Stimulated activated CD4-positive, alpha-beta T cell treated with anti-CD3 and anti-CD28 coated beads, Interleukin-1b, Interleukin-23, amount 100 ng/mL, for 48 hours (primary cell): ENCODE measurements at regions not wholly inside any gene's neighbourhood (a gene's known extent, or its start where the extent isn't known, plus 50 kb on each side); places are given as distances from the start of the nearest gene placed in this dataset.

Experiments
- DNase-seq: peaks from one replicate; pipeline ENCODE4 v3.0.0-alpha.2; 2020

DNA sequence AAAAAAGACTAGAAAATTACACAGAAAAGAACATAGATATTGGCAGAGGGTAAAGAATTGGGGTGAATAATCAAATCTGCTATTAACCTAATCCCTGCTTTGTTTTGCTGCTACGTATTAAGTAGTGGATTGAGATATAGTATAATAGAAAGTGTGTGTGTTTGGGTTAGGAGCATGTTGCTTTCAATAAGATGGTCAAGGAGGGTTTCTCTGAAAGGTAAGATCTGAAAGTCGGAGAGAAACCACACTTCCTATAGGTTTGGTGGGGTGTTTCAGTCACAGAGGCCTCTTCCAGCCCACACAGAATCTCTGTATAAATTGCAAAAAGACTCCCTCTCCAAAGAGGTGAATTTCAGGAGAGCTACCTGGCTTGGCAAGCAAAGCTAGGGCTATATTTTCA is 345.7 kb upstream of the SATB1 start:
- no peak for DNase-seq

- DNase-seq, result no peak
Measured at GRCh38 chr3:18767756-18768303, 342.7 kb upstream of the SATB1 start.

GRCh38 chr3:18766974-18767373 is 341.8 kb upstream of the SATB1 start:
- no peak for DNase-seq

GRCh38 chr3:18765662-18766061 is 340.5 kb upstream of the SATB1 start:
- no peak for DNase-seq

DNA sequence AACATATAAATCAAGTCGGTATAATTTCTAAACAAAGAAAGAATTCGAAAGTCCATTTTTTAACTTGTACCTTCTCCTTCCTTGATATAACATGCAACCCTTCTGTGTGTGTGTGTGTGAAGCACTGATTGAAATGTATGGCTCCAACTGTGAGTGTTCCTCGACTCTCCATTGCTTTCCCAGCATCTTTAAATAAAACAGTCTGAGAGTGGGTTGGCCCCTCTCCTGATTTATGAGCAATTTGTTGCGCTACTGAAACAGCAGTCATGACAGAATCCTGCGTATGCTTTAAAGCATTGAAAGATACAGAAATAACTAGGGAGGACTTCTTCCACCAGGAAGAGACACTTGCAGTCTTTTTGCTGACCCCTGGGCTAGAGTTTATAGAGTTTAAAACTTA is 340.0 kb upstream of the SATB1 start:
- no peak for DNase-seq

- DNase-seq, result no peak
Measured at GRCh38 chr3:18761530-18761929, 336.4 kb upstream of the SATB1 start.

DNA sequence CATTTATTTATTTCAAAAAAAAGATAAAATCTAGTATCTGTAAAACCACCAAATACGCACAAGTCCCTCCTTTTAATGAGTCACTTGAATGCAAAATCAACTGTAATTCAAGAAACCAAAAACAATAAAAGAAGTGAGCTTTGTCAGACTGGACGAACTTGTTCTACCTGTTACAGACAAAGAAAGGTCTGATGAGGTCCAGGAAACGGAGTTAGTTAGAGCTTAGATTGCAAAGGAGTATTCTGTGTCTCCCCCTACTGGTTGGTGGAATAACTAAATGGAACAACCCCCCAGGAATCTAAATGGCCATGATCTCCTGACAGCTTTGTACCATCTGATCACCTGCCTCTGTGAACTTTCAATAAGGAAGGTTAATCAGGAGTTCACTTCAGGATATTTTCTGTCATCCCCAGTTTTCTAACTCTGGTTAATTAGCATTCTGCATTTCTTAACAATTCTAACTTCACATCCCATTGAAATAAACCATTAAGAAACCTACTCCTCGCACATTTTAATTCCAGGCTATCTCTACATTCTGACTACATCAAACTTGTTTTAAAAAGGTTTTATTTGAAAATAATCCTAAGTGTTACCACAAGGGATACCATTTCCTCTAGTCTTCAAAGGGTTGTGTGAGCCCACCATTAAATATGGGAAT is 333.0 kb upstream of the SATB1 start:
- no peak for DNase-seq

GRCh38 chr3:18757476-18757875 is 332.3 kb upstream of the SATB1 start:
- DNase-seq, result no peak

- DNase-seq, result no peak
Measured at GRCh38 chr3:18752273-18752934, 327.3 kb upstream of the SATB1 start.

DNA sequence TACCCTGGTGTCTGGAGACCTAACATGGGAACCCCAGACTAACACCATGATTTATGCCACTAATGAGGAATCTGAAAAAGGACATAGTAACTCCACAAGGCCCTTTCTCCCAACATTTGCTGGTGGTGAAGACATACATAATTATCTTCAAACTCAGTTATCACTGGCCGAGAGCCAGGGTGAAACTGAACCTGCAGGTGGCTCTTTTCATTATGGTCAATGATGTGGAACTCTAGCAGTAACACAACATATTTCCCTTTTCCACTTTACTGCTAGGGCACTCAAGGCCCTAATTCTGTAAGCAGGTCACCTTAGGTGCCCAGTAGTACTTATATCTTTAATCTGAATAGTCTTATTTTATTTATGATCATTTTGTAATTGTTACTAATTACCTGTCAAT is 326.4 kb upstream of the SATB1 start:
- DNase-seq, result no peak

GRCh38 chr3:18747383-18747782 is 322.2 kb upstream of the SATB1 start:
- DNase-seq, result no peak

DNA sequence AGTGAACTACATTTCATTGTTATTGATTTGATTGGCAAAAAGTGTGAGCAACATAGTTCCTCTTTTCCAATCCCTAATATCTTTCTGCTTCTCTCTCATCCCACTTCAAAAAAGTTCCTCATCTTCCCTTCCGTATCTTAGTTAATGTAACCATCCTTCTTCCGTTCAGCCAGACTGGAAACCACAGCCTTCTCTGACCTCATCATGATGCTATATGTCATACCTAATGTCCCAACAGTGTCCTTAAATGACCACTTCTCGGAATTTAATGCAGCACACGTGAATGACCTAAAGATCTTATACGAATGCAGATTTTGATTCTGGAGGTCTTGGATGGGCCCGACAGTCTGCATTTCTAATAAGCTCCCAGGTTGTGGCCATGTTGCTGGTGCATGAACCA is 320.3 kb upstream of the SATB1 start:
- no peak for DNase-seq

DNA sequence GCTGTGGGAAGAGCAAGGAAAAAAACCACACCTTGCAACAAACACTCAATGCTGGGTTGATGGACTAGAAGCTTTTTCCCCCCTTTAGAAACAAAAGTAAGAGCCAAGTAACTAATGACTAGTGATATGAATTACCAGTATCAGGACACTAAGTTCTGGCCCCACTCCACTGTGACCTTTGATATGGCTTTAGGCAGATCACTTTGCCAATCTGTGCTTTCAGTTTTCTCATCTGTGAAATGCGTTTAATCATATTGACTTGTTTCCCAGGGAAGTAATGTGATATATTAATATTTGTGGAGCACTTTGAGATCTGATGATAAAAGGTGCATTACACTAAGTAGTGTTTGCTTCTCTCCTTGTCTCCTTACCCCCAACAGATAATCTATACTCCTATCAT is 319.3 kb upstream of the SATB1 start:
- DNase-seq, result no peak

GRCh38 chr3:18743761-18744160 is 318.6 kb upstream of the SATB1 start:
- peak; percentile 26 for DNase-seq

- peak; percentile 81 for DNase-seq
Measured at GRCh38 chr3:18740631-18741583, 315.8 kb upstream of the SATB1 start.

- DNase-seq, result no peak
Measured at GRCh38 chr3:18739099-18739433, 313.9 kb upstream of the SATB1 start.

- peak; percentile 23 for DNase-seq
Measured at GRCh38 chr3:18738393-18739098, 313.4 kb upstream of the SATB1 start.

- DNase-seq, result no peak
Measured at GRCh38 chr3:18735005-18735404, 309.9 kb upstream of the SATB1 start.

- no peak for DNase-seq
Measured at GRCh38 chr3:18734309-18734708, 309.2 kb upstream of the SATB1 start.

GRCh38 chr3:18732474-18732873 is 307.3 kb upstream of the SATB1 start:
- no peak for DNase-seq

DNA sequence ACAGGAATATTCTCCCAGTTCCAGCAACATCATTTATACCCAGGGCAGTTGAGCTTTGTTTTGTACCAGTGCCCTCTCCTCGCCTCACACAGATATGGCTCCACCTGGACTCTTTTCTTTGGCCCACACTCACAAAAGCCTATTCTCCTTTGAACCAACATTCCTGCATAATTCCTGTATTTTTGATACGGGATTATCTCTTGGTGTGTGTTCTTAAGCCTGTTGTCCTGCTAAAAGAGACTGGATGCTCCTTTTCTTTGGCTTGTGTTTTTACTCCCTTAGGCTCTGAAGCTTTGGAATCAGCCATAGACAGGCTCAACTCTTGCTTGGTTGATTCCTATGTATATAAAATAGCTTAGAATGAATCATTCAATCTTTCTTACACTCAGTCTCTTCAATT is 305.4 kb upstream of the SATB1 start:
- no peak for DNase-seq

GRCh38 chr3:18729671-18730070 is 304.5 kb upstream of the SATB1 start:
- no peak for DNase-seq
